A204.1 (cell line): ENCODE measurements at regions not wholly inside any gene's neighbourhood (a gene's known extent, or its start where the extent isn't known, plus 50 kb on each side); places are given as distances from the start of the nearest gene placed in this dataset.

Experiments
- FAIRE-seq: peaks from 2 replicates; lab custom pipeline; 2012; peaks lifted over from hg19 to GRCh38; lab: Jason Lieb, UNC

DNA sequence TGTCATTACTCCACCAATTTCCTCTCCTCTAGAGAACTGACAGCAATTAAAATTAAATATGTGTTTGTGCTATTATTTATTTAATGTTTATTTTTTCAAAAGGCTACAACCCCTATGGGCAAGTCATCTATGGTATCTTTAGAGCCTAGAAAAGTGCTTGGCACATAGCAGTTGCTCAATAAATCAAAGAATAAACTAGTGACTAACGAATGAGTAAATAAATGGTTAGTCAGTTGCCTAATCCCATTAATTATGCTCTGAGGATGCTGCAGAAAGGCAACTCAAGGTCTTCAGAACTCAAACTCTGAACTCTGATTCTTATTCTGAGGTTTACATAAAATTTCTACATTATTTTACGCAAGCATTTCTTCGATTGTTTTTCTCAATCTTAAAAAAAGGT lies 193.0 kb upstream of the TSHZ2 start:
- no peak for FAIRE-seq

DNA sequence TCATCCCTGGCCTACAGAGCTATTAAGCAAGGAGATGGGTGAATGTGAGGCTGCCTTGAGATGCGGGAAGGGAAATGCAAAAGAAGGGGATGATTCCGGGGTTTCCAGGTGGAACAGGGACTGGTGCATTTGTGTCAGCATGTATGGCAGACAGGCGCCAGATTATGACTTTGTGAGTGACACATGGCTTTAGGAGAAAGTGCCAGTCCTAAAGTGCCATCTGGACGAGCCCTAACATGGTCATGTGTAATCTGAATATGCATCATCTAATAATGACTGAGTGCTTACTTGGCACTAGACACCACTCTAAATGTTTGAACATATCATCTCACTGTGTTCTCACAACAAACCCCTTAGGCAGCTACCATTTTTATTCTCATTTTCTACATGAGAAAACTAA lies 195.0 kb upstream of the TSHZ2 start:
- FAIRE-seq: no peak

DNA sequence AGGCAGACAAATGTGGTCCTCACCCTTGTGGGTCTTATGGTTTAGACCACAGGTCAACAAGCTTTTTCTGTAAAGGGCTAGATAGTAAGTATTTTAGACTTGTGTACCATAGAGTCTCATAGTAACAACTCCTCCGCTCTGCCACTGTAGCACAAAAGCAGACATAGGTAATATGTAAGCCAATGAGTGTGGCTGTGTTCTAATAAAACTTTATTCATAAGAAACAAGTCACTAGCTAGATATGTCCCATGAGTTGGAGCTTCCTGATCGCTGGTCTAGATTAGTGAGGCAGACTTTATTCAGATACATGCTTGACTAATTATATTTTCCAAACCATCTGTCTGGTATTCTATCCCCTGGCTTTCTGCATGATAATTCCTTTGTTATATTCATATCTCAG lies 196.4 kb upstream of the TSHZ2 start:
- no peak for FAIRE-seq

- FAIRE-seq: no peak
Measured at GRCh38 chr20:52768694-52769093, 203.5 kb upstream of the TSHZ2 start.

DNA sequence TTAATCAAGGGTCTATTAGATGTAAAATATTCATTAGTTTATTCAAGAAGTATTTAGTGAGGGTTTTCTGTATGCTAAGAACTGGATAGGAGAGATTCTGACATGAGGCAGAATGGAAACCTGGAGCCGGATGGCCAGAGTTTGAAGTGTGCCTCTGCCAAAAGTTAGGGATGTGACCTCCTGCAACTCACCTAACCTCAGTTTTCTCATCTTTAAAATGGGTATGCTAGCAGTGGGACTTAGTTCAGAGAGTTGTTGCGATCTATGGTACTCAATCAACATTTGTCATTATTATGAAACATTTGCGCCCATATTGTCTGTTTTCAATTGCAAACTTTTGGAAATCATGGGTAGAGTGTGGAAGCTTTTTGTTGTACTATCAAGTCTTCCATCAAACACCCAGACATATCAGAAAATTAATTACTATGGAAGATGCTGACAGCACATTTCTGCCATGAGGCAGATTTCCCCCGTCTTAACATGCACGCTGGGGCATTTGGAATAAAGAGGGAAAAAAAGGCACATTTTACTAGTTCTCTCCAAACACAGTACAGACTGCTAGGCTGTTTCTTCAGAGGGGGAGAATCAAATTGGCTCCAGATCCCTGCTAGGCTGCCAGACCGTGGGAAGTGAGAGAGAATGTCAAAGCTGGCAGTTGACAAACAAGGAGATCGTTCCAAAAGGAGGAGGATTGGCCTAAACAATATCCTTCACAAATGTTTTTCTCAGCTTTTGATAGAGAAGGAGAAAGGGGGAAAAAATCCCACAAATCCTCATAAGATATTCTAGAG lies 205.3 kb upstream of the TSHZ2 start:
- no peak for FAIRE-seq

DNA sequence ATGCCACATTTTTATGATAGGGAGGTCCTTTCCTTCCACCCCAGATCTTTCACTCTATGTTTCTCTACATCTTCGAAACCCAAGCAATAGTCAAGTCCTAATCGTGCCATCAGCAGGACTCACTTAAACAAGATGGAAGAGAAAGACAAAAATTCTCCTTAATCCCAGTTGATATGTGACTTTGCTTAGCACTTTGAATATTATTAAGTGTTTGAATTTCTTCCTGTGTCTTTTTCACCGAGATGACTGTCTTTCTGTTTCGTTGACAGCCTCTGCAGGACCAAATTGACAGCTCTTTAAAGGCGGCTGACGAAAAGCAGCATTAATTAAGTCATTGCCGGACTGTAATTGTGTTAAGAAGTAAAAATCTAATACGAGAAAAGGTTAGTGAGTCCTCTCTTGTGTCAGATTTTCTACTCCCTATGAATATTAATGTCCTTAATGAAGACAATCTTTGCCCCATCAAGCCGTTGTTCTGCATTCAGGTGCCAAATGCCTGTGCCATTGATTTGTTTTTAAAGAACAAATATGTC lies 208.8 kb upstream of the TSHZ2 start:
- no peak for FAIRE-seq

GRCh38 chr20:52761867-52762266 lies 210.3 kb upstream of the TSHZ2 start:
- FAIRE-seq: no peak

DNA sequence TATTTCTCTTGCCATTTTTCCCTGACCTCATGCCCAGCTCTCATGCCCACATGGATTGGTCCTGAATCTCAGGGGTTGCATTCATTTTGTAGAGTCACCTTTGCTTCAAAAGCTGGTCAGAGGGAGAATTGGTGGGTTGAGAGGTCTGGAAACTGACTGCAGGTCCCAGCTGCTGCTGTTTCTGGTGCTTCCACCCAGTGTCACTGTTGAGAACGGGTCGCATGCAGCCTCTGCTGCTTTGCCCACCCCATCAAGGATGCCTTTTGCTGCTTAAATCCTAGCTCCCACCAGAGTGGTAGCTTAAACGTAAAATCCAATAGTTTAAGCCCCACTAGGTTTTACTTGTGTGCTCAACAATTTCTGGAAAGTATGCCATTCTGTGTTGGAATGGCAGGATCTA lies 211.4 kb upstream of the TSHZ2 start:
- no peak for FAIRE-seq

GRCh38 chr20:52757411-52757810 lies 214.7 kb upstream of the TSHZ2 start:
- FAIRE-seq: no peak

- no peak for FAIRE-seq
Measured at GRCh38 chr20:52755744-52756143, 216.4 kb upstream of the TSHZ2 start.

- FAIRE-seq: no peak
Measured at GRCh38 chr20:52754366-52754765, 217.8 kb upstream of the TSHZ2 start.

- no peak for FAIRE-seq
Measured at GRCh38 chr20:52752023-52752422, 220.1 kb upstream of the TSHZ2 start.

GRCh38 chr20:52751571-52751970 lies 220.6 kb upstream of the TSHZ2 start:
- FAIRE-seq: no peak

GRCh38 chr20:52749938-52750337 lies 222.2 kb upstream of the TSHZ2 start:
- no peak for FAIRE-seq

DNA sequence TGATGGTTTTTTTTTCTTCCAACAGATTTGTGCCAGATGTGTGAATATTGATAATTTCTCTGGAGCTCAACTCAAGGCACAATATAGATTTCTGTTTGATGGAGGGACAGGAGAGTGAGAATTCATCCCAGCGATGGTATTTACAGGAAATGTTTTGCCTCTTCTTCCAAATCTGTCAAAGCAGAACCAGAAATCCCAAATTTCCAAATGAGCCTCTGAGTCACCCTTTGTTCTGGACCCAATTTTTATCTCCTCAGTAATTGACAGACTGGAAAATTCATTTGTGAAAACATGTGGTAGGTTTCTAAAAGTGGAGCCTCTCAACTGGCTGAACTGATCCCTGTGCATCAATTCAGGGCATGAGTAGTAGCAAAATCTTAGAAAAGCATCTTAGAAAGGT lies 223.2 kb upstream of the TSHZ2 start:
- no peak for FAIRE-seq

DNA sequence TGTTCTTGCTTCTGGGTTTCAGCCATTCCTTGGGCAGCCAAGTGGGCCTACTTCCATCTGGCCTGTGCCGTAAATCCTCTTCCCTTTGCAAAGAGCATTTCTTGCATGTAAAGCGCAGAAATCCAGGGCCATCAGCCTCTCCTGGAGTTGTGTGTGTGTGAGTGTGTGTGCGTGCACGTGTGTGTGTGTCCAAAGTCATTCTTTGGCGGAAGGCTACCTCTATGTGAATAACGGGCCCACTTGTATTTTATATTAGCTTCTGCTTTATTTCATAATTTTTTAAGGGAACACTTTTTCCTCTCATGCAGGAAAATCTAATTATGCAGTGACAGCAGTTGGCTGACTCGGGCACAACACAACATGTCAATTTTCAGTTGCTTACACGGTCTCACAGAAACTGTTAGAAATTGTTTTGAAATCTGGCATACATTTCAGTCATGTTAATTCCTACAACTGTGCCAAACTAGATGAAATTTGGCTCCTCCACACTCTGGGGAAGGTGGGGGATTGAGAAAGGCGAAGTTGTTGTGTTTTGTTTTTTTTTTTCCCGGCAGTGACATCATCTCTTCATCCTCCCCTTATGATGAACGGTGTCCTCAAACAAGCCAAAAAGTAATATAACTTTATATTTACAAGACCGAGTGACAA lies 223.7 kb upstream of the TSHZ2 start:
- no peak for FAIRE-seq

- no peak for FAIRE-seq
Measured at GRCh38 chr20:52747845-52748284, 224.3 kb upstream of the TSHZ2 start.

GRCh38 chr20:52746770-52747169 lies 225.4 kb upstream of the TSHZ2 start:
- no peak for FAIRE-seq

DNA sequence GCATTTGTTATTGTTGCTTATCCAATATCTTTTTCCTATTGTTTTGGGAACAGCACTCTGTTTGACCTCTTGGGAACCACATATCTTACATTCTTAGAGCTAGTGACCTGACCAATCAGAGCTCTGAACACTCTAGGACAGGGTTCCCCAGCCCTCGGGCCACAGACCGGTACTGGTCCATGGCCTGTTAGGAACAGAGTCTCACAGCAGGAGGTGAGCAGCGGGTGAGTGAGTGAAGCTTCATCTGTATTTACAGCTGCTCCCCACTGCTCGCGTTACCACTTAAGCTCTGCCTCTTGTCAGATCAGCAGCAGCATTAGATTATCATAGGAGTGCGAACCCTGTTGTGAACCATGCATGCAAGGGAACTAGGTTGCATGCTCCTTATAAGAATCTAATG lies 226.0 kb upstream of the TSHZ2 start:
- no peak for FAIRE-seq

DNA sequence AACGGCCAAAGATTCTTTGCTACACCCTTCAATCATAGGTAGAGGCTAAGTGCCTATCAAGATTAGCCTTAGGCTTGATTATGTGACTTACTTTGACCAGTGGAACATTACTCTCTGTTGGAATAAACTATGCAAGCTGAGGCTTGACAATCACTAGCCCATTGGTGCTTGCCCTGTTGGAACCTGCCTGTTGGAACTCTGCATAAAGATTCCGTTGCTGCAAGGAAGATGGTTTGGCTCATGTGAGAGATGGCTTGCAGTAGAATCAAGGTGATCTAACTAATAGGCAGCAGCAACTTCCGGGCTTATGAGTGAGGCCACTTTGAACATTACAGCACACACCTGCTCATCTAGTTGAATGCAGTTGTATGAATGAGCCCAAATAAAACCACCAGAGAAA lies 227.7 kb upstream of the TSHZ2 start:
- no peak for FAIRE-seq

DNA sequence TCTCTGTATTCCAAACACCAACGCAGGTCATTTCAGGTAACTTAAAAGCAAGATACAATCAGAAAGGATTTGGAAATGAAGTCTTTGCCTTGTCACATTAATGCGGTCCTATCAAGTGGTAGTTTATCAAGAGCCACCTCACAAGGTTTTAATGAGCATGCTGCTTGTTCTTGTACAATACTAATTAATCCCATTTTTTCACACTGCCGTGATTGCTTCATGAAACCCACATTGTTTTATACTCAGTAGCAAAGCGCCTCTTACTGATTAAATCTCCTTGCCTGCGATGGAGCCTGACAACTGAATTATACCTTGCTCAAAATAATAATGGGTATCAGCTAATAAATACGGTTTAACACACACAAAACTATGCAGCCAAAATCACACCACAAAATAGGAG lies 234.1 kb upstream of the TSHZ2 start:
- FAIRE-seq: no peak

DNA sequence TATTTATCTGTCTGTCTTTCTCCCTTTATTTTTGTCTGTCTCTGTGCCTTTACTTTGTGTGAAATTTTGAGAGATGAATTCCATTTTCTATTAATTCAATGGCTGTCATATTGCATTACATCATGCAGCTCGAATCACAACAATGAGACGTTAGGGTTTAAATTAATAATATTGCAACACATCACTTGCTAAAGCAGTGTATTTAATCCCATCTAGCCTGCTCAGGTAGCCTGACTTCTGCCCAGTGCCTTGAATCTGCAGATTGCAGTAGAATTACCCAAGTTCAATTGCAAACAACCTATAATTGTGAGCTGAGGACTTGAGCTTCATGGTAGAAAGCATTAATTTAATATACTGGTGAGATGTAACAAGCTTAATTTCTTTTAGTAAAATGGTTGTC lies 235.7 kb upstream of the TSHZ2 start:
- no peak for FAIRE-seq

DNA sequence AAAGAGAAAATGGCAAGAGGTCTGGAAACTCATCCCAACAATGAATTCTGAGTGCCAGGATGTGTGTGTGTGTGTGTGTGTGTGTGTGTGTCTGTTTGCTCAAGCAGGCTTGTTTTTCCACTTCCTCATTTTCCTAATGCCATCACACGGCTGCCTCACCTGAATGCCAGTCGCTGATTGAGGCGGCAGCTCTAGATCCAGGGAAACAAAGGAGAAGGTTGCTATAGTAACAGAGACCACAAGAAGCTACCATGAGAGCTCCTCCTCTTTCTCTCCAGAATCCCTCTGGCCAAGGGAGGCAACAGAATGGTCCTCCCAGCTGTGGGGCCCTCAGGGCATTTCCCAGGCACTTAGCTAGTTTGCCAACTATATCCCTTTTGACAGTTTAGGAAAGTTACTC lies 241.1 kb upstream of the TSHZ2 start:
- no peak for FAIRE-seq
